Keratinocyte (primary cell): ENCODE measurements at regions not wholly inside any gene's neighbourhood (a gene's known extent, or its start where the extent isn't known, plus 50 kb on each side); places are given as distances from the start of the nearest gene placed in this dataset.

ENCODE experiments used
- DNase-seq: peaks from one replicate; pipeline ENCODE4 v3.0.0-alpha.2; 2011; ENCODE audit warnings: low read depth, missing footprints, low spot score
- FAIRE-seq: peaks from 2 replicates; lab custom pipeline; 2011; peaks lifted over from hg19 to GRCh38; lab: Jason Lieb, UNC
- H2AFZ ChIP-seq: 2 replicates; pipeline ENCODE4 v1.6.0; 2012; ENCODE audit warnings: low read length, control low read depth, inconsistent platforms; ENCODE audit not compliant: control insufficient read depth
- H3K27ac ChIP-seq: 2 replicates; pipeline ENCODE4 v1.5.1; 2011; ENCODE audit warnings: low read length; ENCODE audit not compliant: control insufficient read depth, insufficient read depth
- H3K27me3 ChIP-seq: 3 replicates; pipeline ENCODE4 v1.6.0; 2011; ENCODE audit warnings: low read length; ENCODE audit not compliant: control insufficient read depth, insufficient read depth; ENCODE audit errors: extremely low read depth
- H3K36me3 ChIP-seq, 2 experiments: 2 replicates in 1 of 2; 3 replicates in 1 of 2; pipeline ENCODE4 v1.5.1; 2011; ENCODE audit warnings: low read length in 2 of 2, mild to moderate bottlenecking in 1 of 2; ENCODE audit not compliant: control insufficient read depth in 2 of 2, insufficient read depth in 2 of 2; ENCODE audit errors: extremely low read depth in 1 of 2
- H3K4me1 ChIP-seq: 3 replicates; pipeline ENCODE4 v1.5.1; 2011; ENCODE audit warnings: low read length; ENCODE audit not compliant: control insufficient read depth, insufficient read depth; ENCODE audit errors: extremely low read depth
- H3K4me2 ChIP-seq: 3 replicates; pipeline ENCODE4 v1.6.0; 2011; ENCODE audit warnings: low read depth, low read length; ENCODE audit not compliant: control insufficient read depth, insufficient read depth; ENCODE audit errors: extremely low read depth
- H3K4me3 ChIP-seq, 3 experiments: fragments of 200-600 bp in 1 of 3; sonication (generic) in 1 of 3; 2 replicates in 2 of 3; 3 replicates in 1 of 3; pipeline ENCODE4 v1.5.1; 2011 to 2016; ENCODE audit warnings: low read length in 3 of 3, mild to moderate bottlenecking in 3 of 3, control low read depth in 2 of 3, inconsistent platforms in 1 of 3, low read depth in 1 of 3, mixed read lengths in 1 of 3, mixed run types in 1 of 3, moderate library complexity in 1 of 3; ENCODE audit not compliant: control insufficient read depth in 2 of 3, insufficient read depth in 2 of 3; ENCODE audit errors: extremely low read depth in 1 of 3
- H3K79me2 ChIP-seq: 2 replicates; pipeline ENCODE4 v1.6.0; 2012; ENCODE audit warnings: low read length; ENCODE audit not compliant: control insufficient read depth, insufficient read depth
- H3K9ac ChIP-seq: 3 replicates; pipeline ENCODE4 v1.6.0; 2011; ENCODE audit warnings: low read length; ENCODE audit not compliant: control insufficient read depth, insufficient read depth; ENCODE audit errors: extremely low read depth
- H3K9me1 ChIP-seq: 3 replicates; pipeline ENCODE4 v1.6.0; 2011; ENCODE audit warnings: low read length; ENCODE audit not compliant: control insufficient read depth, insufficient read depth; ENCODE audit errors: extremely low read depth
- H3K9me3 ChIP-seq: 2 replicates; pipeline ENCODE4 v1.5.1; 2012; ENCODE audit warnings: low read depth, low read length; ENCODE audit not compliant: control insufficient read depth
- H4K20me1 ChIP-seq: 3 replicates; pipeline ENCODE4 v1.6.0; 2011; ENCODE audit warnings: low read length; ENCODE audit not compliant: control insufficient read depth, insufficient read depth; ENCODE audit errors: extremely low read depth
- CTCF ChIP-seq, 3 experiments: IDR thresholded peaks in 1 of 3; conservative IDR thresholded peaks in 1 of 3; optimal IDR thresholded peaks in 1 of 3; 2 replicates in 2 of 3; 3 replicates in 1 of 3; pipeline versions ENCODE3 to v1.5.1; 2011; ENCODE audit warnings: low read length in 3 of 3, mild to moderate bottlenecking in 3 of 3, moderate library complexity in 2 of 3, control low read depth in 1 of 3, inconsistent platforms in 1 of 3; ENCODE audit not compliant: insufficient read depth in 2 of 3; ENCODE audit errors: extremely low read depth in 1 of 3
- EZH2 ChIP-seq: IDR thresholded peaks from one replicate; pipeline ENCODE4 v1.6.1; 2012; ENCODE audit warnings: inconsistent platforms, mild to moderate bottlenecking, low read length, moderate library complexity
- dilution Hi-C: fragments of 300-500 bp; cut with MboI; formaldehyde crosslinking; loops from one replicate; pipeline ENCODE4 v1.7.0; 2020; ENCODE audit warnings: low sequenced_read_pairs; ENCODE audit not compliant: extremely low pct_ligation_motif_present

GRCh38 chr3:177367788-177368187 lies 170.5 kb upstream of the TBL1XR1 start:
- H3K4me1 ChIP-seq, result no peaks in the 10 kb centered on the region
- dilution Hi-C loops, result no loop called here
- FAIRE-seq, result no peak

GRCh38 chr3:177370246-177370822 lies 173.1 kb upstream of the TBL1XR1 start:
- TF ChIP-seq CTCF (optimal IDR thresholded peaks at IDR 0.05 in 1 of 3, IDR thresholded peaks at IDR 0.05 in 1 of 3, conservative IDR thresholded peaks at IDR 0.05 in 1 of 3; ENCODE audit: extremely low read depth in 1 of 3, insufficient read depth in 2 of 3, low read length in 3 of 3), result no peak
- no peak for TF ChIP-seq EZH2
- H3K9me3 ChIP-seq, result no peaks in the 10 kb centered on the region
- dilution Hi-C loops, result no loop called here
- no peak overlapping the region for H3K4me2 ChIP-seq
- no peak overlapping the region for H2AFZ ChIP-seq
- H3K27ac ChIP-seq, result no peak overlapping the region
- no peaks in the 10 kb centered on the region for H3K79me2 ChIP-seq
- H3K36me3 ChIP-seq, result no peaks in the 10 kb centered on the region
- no peak overlapping the region for H3K4me3 ChIP-seq
- FAIRE-seq, result no peak
- no peaks in the 10 kb centered on the region for H3K27me3 ChIP-seq
- no peaks in the 10 kb centered on the region for H3K9me1 ChIP-seq
- H4K20me1 ChIP-seq, result no peaks in the 10 kb centered on the region
- no peak overlapping the region for H3K9ac ChIP-seq
- no peaks in the 10 kb centered on the region for H3K4me1 ChIP-seq
- no peak for DNase-seq

More at GRCh38 chr3:177367788-177368187, 170.5 kb upstream of the TBL1XR1 start:
- no peak overlapping the region for H2AFZ ChIP-seq
- H3K4me2 ChIP-seq, result no peak overlapping the region
- H3K9me1 ChIP-seq, result no peaks in the 10 kb centered on the region
- H3K27me3 ChIP-seq, result no peaks in the 10 kb centered on the region
- DNase-seq, result no peak
- H4K20me1 ChIP-seq, result no peaks in the 10 kb centered on the region
- no peaks in the 10 kb centered on the region for H3K9me3 ChIP-seq
- no peaks in the 10 kb centered on the region for H3K79me2 ChIP-seq
- no peak for TF ChIP-seq CTCF (optimal IDR thresholded peaks at IDR 0.05 in 1 of 3, IDR thresholded peaks at IDR 0.05 in 1 of 3, conservative IDR thresholded peaks at IDR 0.05 in 1 of 3; ENCODE audit: extremely low read depth in 1 of 3, insufficient read depth in 2 of 3, low read length in 3 of 3)
- no peak for TF ChIP-seq EZH2
- no peak overlapping the region for H3K9ac ChIP-seq
- no peaks in the 10 kb centered on the region for H3K36me3 ChIP-seq
- no peak overlapping the region for H3K27ac ChIP-seq
- H3K4me3 ChIP-seq, result no peak overlapping the region
